CD4-positive, alpha-beta T cell treated with Interleukin-6 at 100 ng/mL for 8 hours (primary cell): ENCODE measurements at regions not wholly inside any gene's neighbourhood (a gene's known extent, or its start where the extent isn't known, plus 50 kb on each side); places are given as distances from the start of the nearest gene placed in this dataset.

ENCODE experiments used
- DNase-seq: peaks from one replicate; pipeline ENCODE4 v3.0.0-alpha.2; 2020; ENCODE audit warnings: mixed read lengths, low spot score

- DNase-seq, result no peak
Measured at GRCh38 chrX:49773993-49774392, 55.1 kb upstream of the PAGE4 start.

GRCh38 chrX:49767236-49767635, 61.9 kb upstream of the PAGE4 start:
- no peak for DNase-seq

- DNase-seq, result no peak
Measured at GRCh38 chrX:49762175-49762720, 66.5 kb upstream of the PAGE1 start.

GRCh38 chrX:49761481-49761880, 65.7 kb upstream of the PAGE1 start:
- DNase-seq, result no peak

GRCh38 chrX:49760290-49760890, 64.6 kb upstream of the PAGE1 start:
- no peak for DNase-seq

GRCh38 chrX:49756692-49757091, 60.9 kb upstream of the PAGE1 start:
- no peak for DNase-seq

- DNase-seq, result peak; percentile 33
Measured at GRCh38 chrX:49754233-49754857, 58.6 kb upstream of the PAGE1 start.

GRCh38 chrX:49753691-49754090, 57.9 kb upstream of the PAGE1 start:
- DNase-seq, result no peak

- no peak for DNase-seq
Measured at GRCh38 chrX:49748211-49748956, 52.6 kb upstream of the PAGE1 start.

- DNase-seq, result no peak
Measured at GRCh38 chrX:49746306-49746705, 50.5 kb upstream of the PAGE1 start.
